Colonic mucosa (tissue), 4 donors: ENCODE measurements at regions not wholly inside any gene's neighbourhood (a gene's known extent, or its start where the extent isn't known, plus 50 kb on each side); places are given as distances from the start of the nearest gene placed in this dataset.

Source experiments
- DNase-seq: peaks from one replicate; pipeline ENCODE4 v3.0.0-alpha.2; 2020
- H3K27ac ChIP-seq: fragments of 200-600 bp; one replicate; pipeline ENCODE4 v1.8.0; 2021
- H3K27me3 ChIP-seq: fragments of 200-600 bp; one replicate; pipeline ENCODE4 v1.8.0; 2021
- H3K36me3 ChIP-seq: fragments of 200-600 bp; one replicate; pipeline ENCODE4 v1.8.0; 2021
- H3K4me1 ChIP-seq: fragments of 200-600 bp; one replicate; pipeline ENCODE4 v1.8.0; 2021; ENCODE audit warnings: mild to moderate bottlenecking
- H3K4me3 ChIP-seq: fragments of 200-600 bp; one replicate; pipeline ENCODE4 v1.8.0; 2021
- H3K9ac ChIP-seq, 2 donors: one replicate each; pipeline ENCODE4 v1.7.0; 2013; ENCODE audit warnings: control low read depth in 2 of 2, low read depth in 2 of 2, low read length in 2 of 2
- H3K9me3 ChIP-seq: fragments of 200-600 bp; one replicate; pipeline ENCODE4 v1.8.0; 2021
- intact Hi-C: fragments of 100-400 bp; cut with DNase I; formaldehyde crosslinking; loops from one replicate; pipeline ENCODE4 v1.14.1; 2022
- TF ChIP-seq, protein P1 (sequence below): fragments of 200-600 bp; IDR thresholded peaks from one replicate; pipeline ENCODE4 v1.8.0; 2022; ENCODE audit warnings: antibody characterized with exemption, mild to moderate bottlenecking
- donor health status: healthy.
- donor health status: DM: no; HTN: no; CAD: no.
- donor health status: DM: no; HTN: no; CAD: no.

DNA sequence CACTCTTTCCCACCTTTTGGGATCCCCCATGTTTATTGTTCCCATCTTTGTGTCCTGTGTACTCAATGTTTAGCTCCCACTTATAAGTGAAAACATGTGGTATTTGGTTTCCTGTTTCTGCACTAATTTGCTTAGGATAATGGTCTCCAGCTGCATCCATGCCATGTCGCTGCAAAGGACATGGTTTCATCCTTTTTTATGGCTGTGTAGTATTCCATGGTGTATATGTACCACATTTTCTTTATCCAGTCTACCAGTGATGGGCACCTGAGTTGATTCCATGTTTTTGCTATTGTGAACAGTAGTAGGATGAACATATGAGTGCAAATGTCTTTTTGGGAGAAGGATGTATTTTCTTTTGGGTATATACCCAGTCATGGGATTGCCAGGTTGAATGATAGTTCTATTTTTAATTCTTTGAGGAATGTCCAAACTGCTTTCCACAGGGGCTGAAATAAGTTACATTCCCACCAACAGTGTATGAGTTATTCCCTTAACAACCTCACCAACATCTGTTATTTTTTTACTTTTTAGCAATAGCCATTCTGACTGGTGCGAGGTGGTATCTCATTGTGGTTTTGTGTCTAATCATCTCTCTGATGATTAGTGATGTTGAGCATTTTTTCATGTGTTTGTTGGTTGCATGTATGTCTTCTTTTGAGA lies 55.7 kb upstream of the MEDAG start:
- no peak overlapping the region for H3K9ac ChIP-seq

DNA sequence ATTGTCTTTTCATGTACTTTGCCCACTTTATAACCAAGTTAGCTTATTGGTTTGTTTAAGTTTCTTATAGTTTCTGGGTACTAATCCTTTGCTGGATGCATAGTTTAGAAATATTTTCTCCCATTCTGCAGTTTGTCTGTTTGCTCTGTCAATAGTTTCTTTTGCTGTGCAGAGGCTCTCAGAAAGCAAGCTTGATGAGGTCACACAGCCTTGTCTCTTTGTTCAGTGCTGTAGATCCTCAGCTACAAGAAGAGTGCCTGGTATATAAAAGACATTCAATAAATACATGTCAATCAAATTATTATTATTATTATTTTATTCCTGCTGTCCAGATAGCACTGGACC lies 55.2 kb upstream of the MEDAG start:
- Histone ChIP-seq H3K27ac (no peak overlapping the region), H3K4me3 (no peak overlapping the region), H3K36me3 (no peaks in the 10 kb centered on the region), H3K27me3 (no peaks in the 10 kb centered on the region), H3K4me1 (no peaks in the 10 kb centered on the region), H3K9me3 (no peaks in the 10 kb centered on the region), H3K9ac (no peak overlapping the region)
- DNase-seq, result no peak
- intact Hi-C loops, result no loop called here
- TF ChIP-seq, protein P1, sequence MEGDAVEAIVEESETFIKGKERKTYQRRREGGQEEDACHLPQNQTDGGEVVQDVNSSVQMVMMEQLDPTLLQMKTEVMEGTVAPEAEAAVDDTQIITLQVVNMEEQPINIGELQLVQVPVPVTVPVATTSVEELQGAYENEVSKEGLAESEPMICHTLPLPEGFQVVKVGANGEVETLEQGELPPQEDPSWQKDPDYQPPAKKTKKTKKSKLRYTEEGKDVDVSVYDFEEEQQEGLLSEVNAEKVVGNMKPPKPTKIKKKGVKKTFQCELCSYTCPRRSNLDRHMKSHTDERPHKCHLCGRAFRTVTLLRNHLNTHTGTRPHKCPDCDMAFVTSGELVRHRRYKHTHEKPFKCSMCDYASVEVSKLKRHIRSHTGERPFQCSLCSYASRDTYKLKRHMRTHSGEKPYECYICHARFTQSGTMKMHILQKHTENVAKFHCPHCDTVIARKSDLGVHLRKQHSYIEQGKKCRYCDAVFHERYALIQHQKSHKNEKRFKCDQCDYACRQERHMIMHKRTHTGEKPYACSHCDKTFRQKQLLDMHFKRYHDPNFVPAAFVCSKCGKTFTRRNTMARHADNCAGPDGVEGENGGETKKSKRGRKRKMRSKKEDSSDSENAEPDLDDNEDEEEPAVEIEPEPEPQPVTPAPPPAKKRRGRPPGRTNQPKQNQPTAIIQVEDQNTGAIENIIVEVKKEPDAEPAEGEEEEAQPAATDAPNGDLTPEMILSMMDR, result no peak

More for the DNA sequence above, 55.7 kb upstream of the MEDAG start:
- Histone ChIP-seq H3K4me3 (no peak overlapping the region), H3K27me3 (no peaks in the 10 kb centered on the region), H3K36me3 (no peaks in the 10 kb centered on the region), H3K4me1 (no peaks in the 10 kb centered on the region), H3K27ac (no peak overlapping the region), H3K9me3 (no peaks in the 10 kb centered on the region)
- intact Hi-C loops, result no loop called here
- no peak for DNase-seq
- TF ChIP-seq, protein P1, result no peak

DNA sequence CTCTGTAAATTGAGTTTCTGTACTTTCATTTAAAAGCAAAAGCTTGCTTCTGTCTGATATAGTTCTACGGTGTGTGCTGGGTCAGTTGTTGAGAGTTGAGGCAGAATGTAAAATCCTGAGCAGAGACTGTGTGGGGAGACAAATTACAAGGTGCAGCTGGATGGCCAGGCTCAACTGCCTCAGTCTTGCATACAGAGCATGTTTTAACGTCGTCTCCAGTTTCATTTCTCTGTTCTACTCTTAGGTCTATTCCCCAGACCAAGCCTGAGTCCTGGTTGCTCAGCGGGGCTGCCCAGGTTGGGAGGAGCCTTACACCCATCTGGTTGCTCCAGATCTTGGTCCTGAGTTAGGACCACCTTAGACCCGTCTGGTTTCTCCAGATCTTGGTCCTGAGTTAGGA lies 54.4 kb upstream of the MEDAG start:
- H3K4me1 ChIP-seq, result no peaks in the 10 kb centered on the region
- no peak for DNase-seq
- H3K27me3 ChIP-seq, result no peaks in the 10 kb centered on the region
- no peaks in the 10 kb centered on the region for H3K9me3 ChIP-seq
- H3K9ac ChIP-seq, result no peak overlapping the region
- no peak overlapping the region for H3K27ac ChIP-seq
- no peaks in the 10 kb centered on the region for H3K36me3 ChIP-seq
- intact Hi-C loops, result no loop called here
- no peak overlapping the region for H3K4me3 ChIP-seq
- TF ChIP-seq, protein P1, result no peak

DNA sequence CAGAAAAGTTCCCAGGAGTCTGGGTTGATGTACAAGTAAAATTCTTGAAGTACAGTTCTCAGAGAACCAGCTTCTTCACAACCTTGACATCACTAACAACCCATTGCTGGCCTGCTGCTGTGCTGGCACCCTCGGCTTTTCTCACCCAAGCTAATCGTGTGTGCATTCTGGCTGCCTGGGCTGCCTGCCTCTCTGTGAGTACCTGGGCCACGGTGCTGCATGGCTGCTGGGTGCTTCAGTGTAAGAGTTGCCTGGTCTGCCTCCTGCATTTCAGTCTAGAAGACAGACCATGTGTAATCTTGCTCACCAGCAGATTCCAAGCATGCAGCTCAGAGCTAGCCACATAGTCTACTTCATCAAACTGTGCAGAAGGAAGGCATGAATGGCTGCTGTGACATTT lies 50.5 kb upstream of the MEDAG start:
- no peak overlapping the region for H3K27ac ChIP-seq
- no peak overlapping the region for H3K4me3 ChIP-seq
- no peak overlapping the region for H3K9ac ChIP-seq
- intact Hi-C loops, result no loop called here
- DNase-seq, result no peak
- H3K36me3 ChIP-seq, result no peaks in the 10 kb centered on the region
- TF ChIP-seq, protein P1, result no peak
- H3K4me1 ChIP-seq, result no peaks in the 10 kb centered on the region
- H3K27me3 ChIP-seq, result no peaks in the 10 kb centered on the region
- H3K9me3 ChIP-seq, result no peaks in the 10 kb centered on the region

GRCh38 chr13:30856005-30856790 lies 49.9 kb upstream of the MEDAG start:
- Histone ChIP-seq H3K36me3 (no peaks in the 10 kb centered on the region), H3K4me3 (no peak overlapping the region), H3K27me3 (no peaks in the 10 kb centered on the region), H3K27ac (no peak overlapping the region), H3K9me3 (no peaks in the 10 kb centered on the region), H3K9ac (no peak overlapping the region), H3K4me1 (no peaks in the 10 kb centered on the region)
- no peak for DNase-seq
- TF ChIP-seq, protein P1, result no peak
- intact Hi-C loops, result no loop called here
